Esophagus (tissue), 2 donors: ENCODE measurements at regions not wholly inside any gene's neighbourhood (a gene's known extent, or its start where the extent isn't known, plus 50 kb on each side); places are given as distances from the start of the nearest gene placed in this dataset.

Source experiments
- H3K27ac ChIP-seq, 2 donors: one replicate each; pipeline ENCODE4 v1.5.1; 2013; ENCODE audit warnings: low read depth in 2 of 2, mild to moderate bottlenecking in 2 of 2, inconsistent platforms in 1 of 2, low read length in 1 of 2, moderate library complexity in 1 of 2
- H3K27me3 ChIP-seq, 2 donors: one replicate each; pipeline ENCODE4 v1.6.1; 2013; ENCODE audit warnings: low read length in 2 of 2, control low read depth in 1 of 2, mild to moderate bottlenecking in 1 of 2; ENCODE audit not compliant: insufficient read depth in 2 of 2, control insufficient read depth in 1 of 2
- H3K36me3 ChIP-seq, 2 donors: one replicate each; pipeline ENCODE4 v1.6.1; 2013; ENCODE audit warnings: low read length in 1 of 2; ENCODE audit not compliant: control insufficient read depth in 2 of 2, insufficient read depth in 2 of 2
- H3K4me1 ChIP-seq, 2 donors: one replicate each; pipeline ENCODE4 v1.6.1; 2013; ENCODE audit warnings: low read length in 1 of 2; ENCODE audit not compliant: control insufficient read depth in 2 of 2, insufficient read depth in 2 of 2
- H3K4me3 ChIP-seq, 2 donors: one replicate each; pipeline ENCODE4 v1.5.1; 2013; ENCODE audit warnings: low read length in 2 of 2, mild to moderate bottlenecking in 2 of 2, low read depth in 1 of 2, moderate library complexity in 1 of 2
- H3K9me3 ChIP-seq, 2 donors: one replicate each; pipeline ENCODE4 v1.6.1; 2013; ENCODE audit warnings: mild to moderate bottlenecking in 2 of 2, low read depth in 1 of 2, low read length in 1 of 2, moderate library complexity in 1 of 2; ENCODE audit not compliant: control insufficient read depth in 2 of 2, insufficient read depth in 1 of 2
- WGBS, 2 donors: extraction: QIAGEN DNeasy Blood & Tissue Kit; methylation state at CpG; one replicate each; pipeline ENCODE4 v1.1.7; 2013; 5-methylcytosine and 5-hydroxymethylcytosine counted together
- donor health status: healthy with polysubstance abuse.
- donor health status: Bipolar disorder and iron deficiency.

- Histone ChIP-seq H3K4me1 (no peaks in the 10 kb centered on the region), H3K9me3 (no peaks in the 10 kb centered on the region), H3K27me3 (no peaks in the 10 kb centered on the region), H3K27ac (no peak overlapping the region), H3K36me3 (no peaks in the 10 kb centered on the region), H3K4me3 (no peak overlapping the region)
- WGBS, 2 donors: 91 to 96% methylated on average over 1 of the region's 1 CpG
Observed at GRCh38 chr21:16873596-16873995, 639.2 kb upstream of the CXADR start.

- H3K9me3 ChIP-seq: no peaks in the 10 kb centered on the region
- no peak overlapping the region for H3K4me3 ChIP-seq
- H3K27ac ChIP-seq: no peak overlapping the region
- 89 to 95% methylated on average over 3 of the region's 3 CpGs for WGBS, 2 donors
- no peaks in the 10 kb centered on the region for H3K4me1 ChIP-seq
- no peaks in the 10 kb centered on the region for H3K27me3 ChIP-seq
- H3K36me3 ChIP-seq: no peaks in the 10 kb centered on the region
Observed at GRCh38 chr21:16879479-16879878, 633.4 kb upstream of the CXADR start.

- Histone ChIP-seq H3K9me3 (no peaks in the 10 kb centered on the region), H3K4me3 (no peak overlapping the region), H3K27me3 (no peaks in the 10 kb centered on the region), H3K36me3 (no peaks in the 10 kb centered on the region), H3K27ac (no peak overlapping the region), H3K4me1 (no peaks in the 10 kb centered on the region)
- WGBS, 2 donors: 48 to 55% methylated on average over 1 of the region's 1 CpG
Observed at GRCh38 chr21:16891821-16892220, 621.0 kb upstream of the CXADR start.

- H3K4me3 ChIP-seq: no peak overlapping the region
- H3K9me3 ChIP-seq: no peaks in the 10 kb centered on the region
- H3K27me3 ChIP-seq: no peaks in the 10 kb centered on the region
- H3K36me3 ChIP-seq: no peaks in the 10 kb centered on the region
- 44 to 47% methylated on average over 1 of the region's 1 CpG for WGBS, 2 donors
- H3K27ac ChIP-seq: no peak overlapping the region
- H3K4me1 ChIP-seq: no peaks in the 10 kb centered on the region
Observed at GRCh38 chr21:16900685-16901084, 612.2 kb upstream of the CXADR start.

- Histone ChIP-seq H3K36me3 (no peaks in the 10 kb centered on the region), H3K4me3 (no peak overlapping the region), H3K4me1 (no peaks in the 10 kb centered on the region), H3K27ac (no peak overlapping the region), H3K27me3 (no peaks in the 10 kb centered on the region), H3K9me3 (no peaks in the 10 kb centered on the region)
- 64 to 78% methylated on average over 1 of the region's 1 CpG for WGBS, 2 donors
Observed at GRCh38 chr21:16908077-16908476, 604.8 kb upstream of the CXADR start.

- no peaks in the 10 kb centered on the region for H3K9me3 ChIP-seq
- H3K36me3 ChIP-seq: no peaks in the 10 kb centered on the region
- H3K4me3 ChIP-seq: no peak overlapping the region
- H3K4me1 ChIP-seq: no peaks in the 10 kb centered on the region
- H3K27ac ChIP-seq: no peak overlapping the region
- 61% methylated on average over 4 of the region's 4 CpGs for WGBS, 2 donors
- H3K27me3 ChIP-seq: no peaks in the 10 kb centered on the region
Observed at GRCh38 chr21:16910435-16911165, 602.2 kb upstream of the CXADR start.

GRCh38 chr21:16911166-16911607, 601.7 kb upstream of the CXADR start:
- H3K27me3 ChIP-seq: no peaks in the 10 kb centered on the region
- no peaks in the 10 kb centered on the region for H3K36me3 ChIP-seq
- no peak overlapping the region for H3K27ac ChIP-seq
- H3K4me3 ChIP-seq: no peak overlapping the region
- H3K4me1 ChIP-seq: no peaks in the 10 kb centered on the region
- H3K9me3 ChIP-seq: no peaks in the 10 kb centered on the region
- 61 to 68% methylated on average over 1 of the region's 1 CpG for WGBS, 2 donors

- Histone ChIP-seq H3K36me3 (no peaks in the 10 kb centered on the region), H3K4me1 (no peaks in the 10 kb centered on the region), H3K4me3 (no peak overlapping the region), H3K27ac (no peak overlapping the region), H3K9me3 (no peaks in the 10 kb centered on the region), H3K27me3 (no peaks in the 10 kb centered on the region)
- WGBS, 2 donors: 15 to 17% methylated on average over 2 of the region's 2 CpGs
Observed at GRCh38 chr21:16912075-16912474, 600.8 kb upstream of the CXADR start.

- no peaks in the 10 kb centered on the region for H3K9me3 ChIP-seq
- no peak overlapping the region for H3K27ac ChIP-seq
- H3K27me3 ChIP-seq: no peaks in the 10 kb centered on the region
- no peak overlapping the region for H3K4me3 ChIP-seq
- 38 to 39% methylated on average over 3 of the region's 3 CpGs for WGBS, 2 donors
- no peaks in the 10 kb centered on the region for H3K4me1 ChIP-seq
- H3K36me3 ChIP-seq: no peaks in the 10 kb centered on the region
Observed at GRCh38 chr21:16913010-16913409, 599.8 kb upstream of the CXADR start.

GRCh38 chr21:16928439-16928838, 584.4 kb upstream of the CXADR start:
- Histone ChIP-seq H3K27ac (no peak overlapping the region), H3K36me3 (no peaks in the 10 kb centered on the region), H3K27me3 (no peaks in the 10 kb centered on the region), H3K9me3 (no peaks in the 10 kb centered on the region), H3K4me3 (no peak overlapping the region), H3K4me1 (no peaks in the 10 kb centered on the region)
- 0 to 2% methylated on average over 1 of the region's 1 CpG for WGBS, 2 donors
